GDM1 (cell line): ENCODE measurements at regions not wholly inside any gene's neighbourhood (a gene's known extent, or its start where the extent isn't known, plus 50 kb on each side); places are given as distances from the start of the nearest gene placed in this dataset.
"Not testable (repeated sequence)": the region's sequence is repeated elsewhere in the genome, so short reads cannot be mapped to it uniquely, and the experiment has no call there.

Experiments used
- DNase-seq: peaks from one replicate; lab custom pipeline; 2025; lab: John Stamatoyannopoulos, UW

GRCh38 chr2:12620759-12621158, 96.0 kb upstream of the TRIB2 start:
- DNase-seq: no peak

- no peak for DNase-seq
These were observed 93.7 kb upstream of the TRIB2 start for GRCh38 chr2:12623051-12623450.

GRCh38 chr2:12624384-12624783, 92.4 kb upstream of the TRIB2 start:
- no peak for DNase-seq

- no peak for DNase-seq
These were observed 91.7 kb upstream of the TRIB2 start for GRCh38 chr2:12624905-12625598.

- DNase-seq: not testable (repeated sequence)
These were observed 88.2 kb upstream of the TRIB2 start for GRCh38 chr2:12628541-12628940.

- no peak for DNase-seq
These were observed 79.7 kb upstream of the TRIB2 start for GRCh38 chr2:12636837-12637581.

- DNase-seq: no peak
These were observed 79.0 kb upstream of the TRIB2 start for GRCh38 chr2:12637754-12638153.

- no peak for DNase-seq
These were observed 75.3 kb upstream of the TRIB2 start for GRCh38 chr2:12641441-12641840.

GRCh38 chr2:12642332-12642731, 74.4 kb upstream of the TRIB2 start:
- no peak for DNase-seq

- no peak for DNase-seq
These were observed 73.9 kb upstream of the TRIB2 start for GRCh38 chr2:12642859-12643258.

GRCh38 chr2:12649602-12650400, 66.9 kb upstream of the TRIB2 start:
- DNase-seq: no peak

- no peak for DNase-seq
These were observed 65.1 kb upstream of the TRIB2 start for GRCh38 chr2:12651641-12652040.

- no peak for DNase-seq
These were observed 64.0 kb upstream of the TRIB2 start for GRCh38 chr2:12652723-12653122.

GRCh38 chr2:12657560-12657959, 59.2 kb upstream of the TRIB2 start:
- DNase-seq: no peak

- DNase-seq: no peak
These were observed 58.3 kb upstream of the TRIB2 start for GRCh38 chr2:12658310-12658945.

- DNase-seq: no peak
These were observed 55.2 kb upstream of the TRIB2 start for GRCh38 chr2:12661489-12661888.

- no peak for DNase-seq
These were observed 53.3 kb upstream of the TRIB2 start for GRCh38 chr2:12663306-12664037.

GRCh38 chr2:12665334-12665733, 51.4 kb upstream of the TRIB2 start:
- DNase-seq: no peak

GRCh38 chr2:12666445-12666844, 50.3 kb upstream of the TRIB2 start:
- no peak for DNase-seq
